ENCODE measurements at regions not wholly inside any gene's neighbourhood (a gene's known extent, or its start where the extent isn't known, plus 50 kb on each side); places are given as distances from the start of the nearest gene placed in this dataset.

DNA sequence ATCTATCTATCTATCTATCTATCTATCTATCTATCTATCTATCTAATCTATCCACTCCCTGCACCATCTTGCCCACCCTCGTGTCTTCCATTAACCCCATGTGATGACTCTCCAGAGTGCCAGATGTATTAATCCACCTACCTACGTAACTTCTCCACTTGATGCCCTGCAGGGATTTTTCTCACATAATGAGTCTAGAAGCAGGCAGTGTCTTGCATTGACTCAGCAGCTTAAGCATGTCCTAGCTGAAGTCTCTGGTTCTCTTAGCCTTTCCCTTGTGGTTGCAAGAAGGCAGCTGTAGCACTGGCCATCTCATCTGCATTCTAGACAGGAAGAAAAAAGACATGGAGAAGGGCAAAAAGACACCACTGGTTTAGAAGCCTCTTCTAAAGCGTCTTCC lies 96.7 kb upstream of the ALDH1B1 start:
- no peak for TF ChIP-seq EZH2phosphoT487 (IDR thresholded peaks at IDR 0.05; ENCODE audit: borderline replicate concordance, low read length)
- TF ChIP-seq, protein P1, sequence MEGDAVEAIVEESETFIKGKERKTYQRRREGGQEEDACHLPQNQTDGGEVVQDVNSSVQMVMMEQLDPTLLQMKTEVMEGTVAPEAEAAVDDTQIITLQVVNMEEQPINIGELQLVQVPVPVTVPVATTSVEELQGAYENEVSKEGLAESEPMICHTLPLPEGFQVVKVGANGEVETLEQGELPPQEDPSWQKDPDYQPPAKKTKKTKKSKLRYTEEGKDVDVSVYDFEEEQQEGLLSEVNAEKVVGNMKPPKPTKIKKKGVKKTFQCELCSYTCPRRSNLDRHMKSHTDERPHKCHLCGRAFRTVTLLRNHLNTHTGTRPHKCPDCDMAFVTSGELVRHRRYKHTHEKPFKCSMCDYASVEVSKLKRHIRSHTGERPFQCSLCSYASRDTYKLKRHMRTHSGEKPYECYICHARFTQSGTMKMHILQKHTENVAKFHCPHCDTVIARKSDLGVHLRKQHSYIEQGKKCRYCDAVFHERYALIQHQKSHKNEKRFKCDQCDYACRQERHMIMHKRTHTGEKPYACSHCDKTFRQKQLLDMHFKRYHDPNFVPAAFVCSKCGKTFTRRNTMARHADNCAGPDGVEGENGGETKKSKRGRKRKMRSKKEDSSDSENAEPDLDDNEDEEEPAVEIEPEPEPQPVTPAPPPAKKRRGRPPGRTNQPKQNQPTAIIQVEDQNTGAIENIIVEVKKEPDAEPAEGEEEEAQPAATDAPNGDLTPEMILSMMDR (conservative IDR thresholded peaks at IDR 0.05; ENCODE audit: low read depth, low read length): no peak

Measured in PC-3 (cell line).